ENCODE measurements at regions not wholly inside any gene's neighbourhood (a gene's known extent, or its start where the extent isn't known, plus 50 kb on each side); places are given as distances from the start of the nearest gene placed in this dataset.

- TF ChIP-seq POLR2A (IDR thresholded peaks at IDR 0.05; ENCODE audit: extremely low read depth, insufficient read length), result no peak
- TF ChIP-seq, protein P1, sequence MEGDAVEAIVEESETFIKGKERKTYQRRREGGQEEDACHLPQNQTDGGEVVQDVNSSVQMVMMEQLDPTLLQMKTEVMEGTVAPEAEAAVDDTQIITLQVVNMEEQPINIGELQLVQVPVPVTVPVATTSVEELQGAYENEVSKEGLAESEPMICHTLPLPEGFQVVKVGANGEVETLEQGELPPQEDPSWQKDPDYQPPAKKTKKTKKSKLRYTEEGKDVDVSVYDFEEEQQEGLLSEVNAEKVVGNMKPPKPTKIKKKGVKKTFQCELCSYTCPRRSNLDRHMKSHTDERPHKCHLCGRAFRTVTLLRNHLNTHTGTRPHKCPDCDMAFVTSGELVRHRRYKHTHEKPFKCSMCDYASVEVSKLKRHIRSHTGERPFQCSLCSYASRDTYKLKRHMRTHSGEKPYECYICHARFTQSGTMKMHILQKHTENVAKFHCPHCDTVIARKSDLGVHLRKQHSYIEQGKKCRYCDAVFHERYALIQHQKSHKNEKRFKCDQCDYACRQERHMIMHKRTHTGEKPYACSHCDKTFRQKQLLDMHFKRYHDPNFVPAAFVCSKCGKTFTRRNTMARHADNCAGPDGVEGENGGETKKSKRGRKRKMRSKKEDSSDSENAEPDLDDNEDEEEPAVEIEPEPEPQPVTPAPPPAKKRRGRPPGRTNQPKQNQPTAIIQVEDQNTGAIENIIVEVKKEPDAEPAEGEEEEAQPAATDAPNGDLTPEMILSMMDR (IDR thresholded peaks at IDR 0.05; ENCODE audit: low read depth, low read length), result no peak
Measured at GRCh38 chr6:114945392-114945791, 602.6 kb upstream of the HS3ST5 start.

All from NB4 (cell line).